WTC11 (cell line): ENCODE measurements at regions not wholly inside any gene's neighbourhood (a gene's known extent, or its start where the extent isn't known, plus 50 kb on each side); places are given as distances from the start of the nearest gene placed in this dataset.

Experiments
- ATAC-seq: fragments of 200-7000 bp; cut with Tn5 transposase; 2 replicates; pipeline ENCODE4 v1.10.0; 2021; ENCODE audit warnings: mild to moderate bottlenecking, moderate library complexity
- CTCF ChIA-PET: fragments of 300-600 bp; sonication (Branson Sonifier 250); formaldehyde crosslinking; loops from one replicate; lab custom pipeline; 2021; ENCODE audit warnings: antibody characterized with exemption; lab: Charles Lee
- POLR2A ChIA-PET: fragments of 350-600 bp; sonication (Branson Sonifier 250); formaldehyde crosslinking; loops from one replicate; lab custom pipeline; 2021; ENCODE audit warnings: antibody characterized with exemption; lab: Charles Lee
- DNase-seq: peaks from one replicate; pipeline ENCODE4 v3.0.0; 2021; ENCODE audit warnings: low spot score
- H3K27ac Mint-ChIP-seq: 2 replicates; pipeline ENCODE4 v1.8.0; 2021; ENCODE audit warnings: mixed read lengths
- H3K27me3 Mint-ChIP-seq: 2 replicates; pipeline ENCODE4 v1.8.0; 2021; ENCODE audit warnings: low read depth, mild to moderate bottlenecking, moderate library complexity, mixed read lengths
- H3K36me3 Mint-ChIP-seq: 2 replicates; pipeline ENCODE4 v1.8.0; 2021; ENCODE audit warnings: mixed read lengths
- H3K4me1 Mint-ChIP-seq: 2 replicates; pipeline ENCODE4 v1.8.0; 2022; ENCODE audit warnings: mixed read lengths
- H3K4me3 Mint-ChIP-seq: 2 replicates; pipeline ENCODE4 v1.8.0; 2021; ENCODE audit warnings: mild to moderate bottlenecking, moderate library complexity, mixed read lengths
- H3K9me3 Mint-ChIP-seq: 2 replicates; pipeline ENCODE4 v1.8.0; 2021; ENCODE audit warnings: mixed read lengths
- CREM ChIP-seq: sonication (generic); formaldehyde crosslinking; IDR thresholded peaks from 2 replicates; pipeline ENCODE4 v1.8.1; 2022; ENCODE audit warnings: mild to moderate bottlenecking, missing genetic modification reagents, moderate library complexity
- NFATC4 ChIP-seq: fragments of 250-450 bp; sonication (Bioruptor Pico); IDR thresholded peaks from 2 replicates; pipeline ENCODE4 v1.9.0; 2021; ENCODE audit warnings: mild to moderate bottlenecking
- PREB ChIP-seq: sonication (generic); formaldehyde crosslinking; IDR thresholded peaks from 2 replicates; pipeline ENCODE4 v1.8.1; 2022; ENCODE audit warnings: mild to moderate bottlenecking, missing genetic modification reagents, moderate library complexity, borderline replicate concordance
- ZBTB21 ChIP-seq: sonication (generic); formaldehyde crosslinking; IDR thresholded peaks from 2 replicates; pipeline ENCODE4 v1.8.1; 2023; ENCODE audit warnings: mild to moderate bottlenecking, missing genetic modification reagents, borderline replicate concordance
- TF ChIP-seq, protein P1 (sequence below): sonication (generic); formaldehyde crosslinking; IDR thresholded peaks from 2 replicates; pipeline ENCODE4 v1.8.1; 2022; ENCODE audit warnings: missing genetic modification reagents, borderline replicate concordance
- TF ChIP-seq, protein P2 (sequence below): sonication (generic); formaldehyde crosslinking; IDR thresholded peaks from 2 replicates; pipeline ENCODE4 v1.8.0; 2022; ENCODE audit warnings: mild to moderate bottlenecking, missing genetic modification reagents
- TF ChIP-seq, protein P3 (sequence below): sonication (generic); formaldehyde crosslinking; IDR thresholded peaks from 2 replicates; pipeline ENCODE4 v1.8.1; 2023; ENCODE audit warnings: mild to moderate bottlenecking, missing genetic modification reagents, moderate library complexity
- TF ChIP-seq, protein P4 (sequence below): sonication (generic); formaldehyde crosslinking; IDR thresholded peaks from 2 replicates; pipeline ENCODE4 v1.8.1; 2023; ENCODE audit warnings: mild to moderate bottlenecking, missing genetic modification reagents, moderate library complexity
- TF ChIP-seq, protein P5 (sequence below): sonication (generic); formaldehyde crosslinking; IDR thresholded peaks from 2 replicates; pipeline ENCODE4 v1.8.0; 2023; ENCODE audit warnings: missing genetic modification reagents, mild to moderate bottlenecking, borderline replicate concordance
- TF ChIP-seq, protein P6 (sequence below): sonication (generic); formaldehyde crosslinking; IDR thresholded peaks from 2 replicates; pipeline ENCODE4 v1.8.0; 2023; ENCODE audit warnings: mild to moderate bottlenecking, missing genetic modification reagents

- TF ChIP-seq, protein P1, sequence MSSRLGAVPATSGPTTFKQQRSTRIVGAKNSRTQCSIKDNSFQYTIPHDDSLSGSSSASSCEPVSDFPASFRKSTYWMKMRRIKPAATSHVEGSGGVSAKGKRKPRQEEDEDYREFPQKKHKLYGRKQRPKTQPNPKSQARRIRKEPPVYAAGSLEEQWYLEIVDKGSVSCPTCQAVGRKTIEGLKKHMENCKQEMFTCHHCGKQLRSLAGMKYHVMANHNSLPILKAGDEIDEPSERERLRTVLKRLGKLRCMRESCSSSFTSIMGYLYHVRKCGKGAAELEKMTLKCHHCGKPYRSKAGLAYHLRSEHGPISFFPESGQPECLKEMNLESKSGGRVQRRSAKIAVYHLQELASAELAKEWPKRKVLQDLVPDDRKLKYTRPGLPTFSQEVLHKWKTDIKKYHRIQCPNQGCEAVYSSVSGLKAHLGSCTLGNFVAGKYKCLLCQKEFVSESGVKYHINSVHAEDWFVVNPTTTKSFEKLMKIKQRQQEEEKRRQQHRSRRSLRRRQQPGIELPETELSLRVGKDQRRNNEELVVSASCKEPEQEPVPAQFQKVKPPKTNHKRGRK (CRISPR knock-in tag) = no peak
- TF ChIP-seq, protein P2, sequence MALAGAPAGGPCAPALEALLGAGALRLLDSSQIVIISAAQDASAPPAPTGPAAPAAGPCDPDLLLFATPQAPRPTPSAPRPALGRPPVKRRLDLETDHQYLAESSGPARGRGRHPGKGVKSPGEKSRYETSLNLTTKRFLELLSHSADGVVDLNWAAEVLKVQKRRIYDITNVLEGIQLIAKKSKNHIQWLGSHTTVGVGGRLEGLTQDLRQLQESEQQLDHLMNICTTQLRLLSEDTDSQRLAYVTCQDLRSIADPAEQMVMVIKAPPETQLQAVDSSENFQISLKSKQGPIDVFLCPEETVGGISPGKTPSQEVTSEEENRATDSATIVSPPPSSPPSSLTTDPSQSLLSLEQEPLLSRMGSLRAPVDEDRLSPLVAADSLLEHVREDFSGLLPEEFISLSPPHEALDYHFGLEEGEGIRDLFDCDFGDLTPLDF (CRISPR knock-in tag) = no peak
Observed at GRCh38 chr5:53211799-53212198, 102.2 kb upstream of the MOCS2 start (continued).

- H3K27me3 Mint-ChIP-seq = no peaks in the 10 kb centered on the region; the same call in none of the 2 replicates
- POLR2A ChIA-PET = no interaction called here
Observed at GRCh38 chr5:53219174-53219573, 109.6 kb upstream of the MOCS2 start.

More at GRCh38 chr5:53219174-53219573, 109.6 kb upstream of the MOCS2 start:
- ATAC-seq (no peak), DNase-seq (no peak)
- Mint-ChIP-seq H3K4me1 (peaks cover 11% of the 10 kb centered on the region), H3K9me3 (peaks cover 44% of the 10 kb centered on the region), H3K27ac (no peak overlapping the region), H3K4me3 (no peak overlapping the region), H3K36me3 (peaks cover 25% of the 10 kb centered on the region)
- TF ChIP-seq, protein P3, sequence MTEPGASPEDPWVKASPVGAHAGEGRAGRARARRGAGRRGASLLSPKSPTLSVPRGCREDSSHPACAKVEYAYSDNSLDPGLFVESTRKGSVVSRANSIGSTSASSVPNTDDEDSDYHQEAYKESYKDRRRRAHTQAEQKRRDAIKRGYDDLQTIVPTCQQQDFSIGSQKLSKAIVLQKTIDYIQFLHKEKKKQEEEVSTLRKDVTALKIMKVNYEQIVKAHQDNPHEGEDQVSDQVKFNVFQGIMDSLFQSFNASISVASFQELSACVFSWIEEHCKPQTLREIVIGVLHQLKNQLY (CRISPR knock-in tag) = no peak
- TF ChIP-seq, protein P4, sequence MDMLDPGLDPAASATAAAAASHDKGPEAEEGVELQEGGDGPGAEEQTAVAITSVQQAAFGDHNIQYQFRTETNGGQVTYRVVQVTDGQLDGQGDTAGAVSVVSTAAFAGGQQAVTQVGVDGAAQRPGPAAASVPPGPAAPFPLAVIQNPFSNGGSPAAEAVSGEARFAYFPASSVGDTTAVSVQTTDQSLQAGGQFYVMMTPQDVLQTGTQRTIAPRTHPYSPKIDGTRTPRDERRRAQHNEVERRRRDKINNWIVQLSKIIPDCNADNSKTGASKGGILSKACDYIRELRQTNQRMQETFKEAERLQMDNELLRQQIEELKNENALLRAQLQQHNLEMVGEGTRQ (CRISPR knock-in tag) = no peak
- TF ChIP-seq, protein P5, sequence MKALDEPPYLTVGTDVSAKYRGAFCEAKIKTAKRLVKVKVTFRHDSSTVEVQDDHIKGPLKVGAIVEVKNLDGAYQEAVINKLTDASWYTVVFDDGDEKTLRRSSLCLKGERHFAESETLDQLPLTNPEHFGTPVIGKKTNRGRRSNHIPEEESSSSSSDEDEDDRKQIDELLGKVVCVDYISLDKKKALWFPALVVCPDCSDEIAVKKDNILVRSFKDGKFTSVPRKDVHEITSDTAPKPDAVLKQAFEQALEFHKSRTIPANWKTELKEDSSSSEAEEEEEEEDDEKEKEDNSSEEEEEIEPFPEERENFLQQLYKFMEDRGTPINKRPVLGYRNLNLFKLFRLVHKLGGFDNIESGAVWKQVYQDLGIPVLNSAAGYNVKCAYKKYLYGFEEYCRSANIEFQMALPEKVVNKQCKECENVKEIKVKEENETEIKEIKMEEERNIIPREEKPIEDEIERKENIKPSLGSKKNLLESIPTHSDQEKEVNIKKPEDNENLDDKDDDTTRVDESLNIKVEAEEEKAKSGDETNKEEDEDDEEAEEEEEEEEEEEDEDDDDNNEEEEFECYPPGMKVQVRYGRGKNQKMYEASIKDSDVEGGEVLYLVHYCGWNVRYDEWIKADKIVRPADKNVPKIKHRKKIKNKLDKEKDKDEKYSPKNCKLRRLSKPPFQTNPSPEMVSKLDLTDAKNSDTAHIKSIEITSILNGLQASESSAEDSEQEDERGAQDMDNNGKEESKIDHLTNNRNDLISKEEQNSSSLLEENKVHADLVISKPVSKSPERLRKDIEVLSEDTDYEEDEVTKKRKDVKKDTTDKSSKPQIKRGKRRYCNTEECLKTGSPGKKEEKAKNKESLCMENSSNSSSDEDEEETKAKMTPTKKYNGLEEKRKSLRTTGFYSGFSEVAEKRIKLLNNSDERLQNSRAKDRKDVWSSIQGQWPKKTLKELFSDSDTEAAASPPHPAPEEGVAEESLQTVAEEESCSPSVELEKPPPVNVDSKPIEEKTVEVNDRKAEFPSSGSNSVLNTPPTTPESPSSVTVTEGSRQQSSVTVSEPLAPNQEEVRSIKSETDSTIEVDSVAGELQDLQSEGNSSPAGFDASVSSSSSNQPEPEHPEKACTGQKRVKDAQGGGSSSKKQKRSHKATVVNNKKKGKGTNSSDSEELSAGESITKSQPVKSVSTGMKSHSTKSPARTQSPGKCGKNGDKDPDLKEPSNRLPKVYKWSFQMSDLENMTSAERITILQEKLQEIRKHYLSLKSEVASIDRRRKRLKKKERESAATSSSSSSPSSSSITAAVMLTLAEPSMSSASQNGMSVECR (CRISPR knock-in tag) = no peak
- TF ChIP-seq ZBTB21 (CRISPR knock-in tag) (no peak), PREB (CRISPR knock-in tag) (no peak), CREM (CRISPR knock-in tag) (no peak), NFATC4 (CRISPR knock-in tag) (no peak)
- TF ChIP-seq, protein P6, sequence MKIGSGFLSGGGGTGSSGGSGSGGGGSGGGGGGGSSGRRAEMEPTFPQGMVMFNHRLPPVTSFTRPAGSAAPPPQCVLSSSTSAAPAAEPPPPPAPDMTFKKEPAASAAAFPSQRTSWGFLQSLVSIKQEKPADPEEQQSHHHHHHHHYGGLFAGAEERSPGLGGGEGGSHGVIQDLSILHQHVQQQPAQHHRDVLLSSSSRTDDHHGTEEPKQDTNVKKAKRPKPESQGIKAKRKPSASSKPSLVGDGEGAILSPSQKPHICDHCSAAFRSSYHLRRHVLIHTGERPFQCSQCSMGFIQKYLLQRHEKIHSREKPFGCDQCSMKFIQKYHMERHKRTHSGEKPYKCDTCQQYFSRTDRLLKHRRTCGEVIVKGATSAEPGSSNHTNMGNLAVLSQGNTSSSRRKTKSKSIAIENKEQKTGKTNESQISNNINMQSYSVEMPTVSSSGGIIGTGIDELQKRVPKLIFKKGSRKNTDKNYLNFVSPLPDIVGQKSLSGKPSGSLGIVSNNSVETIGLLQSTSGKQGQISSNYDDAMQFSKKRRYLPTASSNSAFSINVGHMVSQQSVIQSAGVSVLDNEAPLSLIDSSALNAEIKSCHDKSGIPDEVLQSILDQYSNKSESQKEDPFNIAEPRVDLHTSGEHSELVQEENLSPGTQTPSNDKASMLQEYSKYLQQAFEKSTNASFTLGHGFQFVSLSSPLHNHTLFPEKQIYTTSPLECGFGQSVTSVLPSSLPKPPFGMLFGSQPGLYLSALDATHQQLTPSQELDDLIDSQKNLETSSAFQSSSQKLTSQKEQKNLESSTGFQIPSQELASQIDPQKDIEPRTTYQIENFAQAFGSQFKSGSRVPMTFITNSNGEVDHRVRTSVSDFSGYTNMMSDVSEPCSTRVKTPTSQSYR (CRISPR knock-in tag) = no peak
- CTCF ChIA-PET = no interaction called here
